IMR-90 (cell line): ENCODE measurements at regions not wholly inside any gene's neighbourhood (a gene's known extent, or its start where the extent isn't known, plus 50 kb on each side); places are given as distances from the start of the nearest gene placed in this dataset.

Experiments used
- ATAC-seq: fragments of 200-7000 bp; cut with Tn5 transposase; 2 replicates; pipeline ENCODE4 v1.9.1; 2020; ENCODE audit warnings: low read depth, mild to moderate bottlenecking, moderate library complexity
- BruUV-seq: library from RNA; stranded (reverse); fragments of 400-500 nt; replicated peaks from 2 replicates; lab custom pipeline; 2021; lab: Mats Ljungman, UMichigan
- CTCF ChIA-PET: fragments of 300-600 bp; formaldehyde crosslinking; extraction: SDS; loops from one replicate; lab custom pipeline; 2021; ENCODE audit warnings: antibody characterized with exemption; lab: Yijun Ruan, JAX
- POLR2A ChIA-PET: fragments of 300-600 bp; sonication (Branson Sonifier 250); formaldehyde crosslinking; loops from one replicate; lab custom pipeline; 2022; ENCODE audit warnings: antibody characterized with exemption; ENCODE audit not compliant: unreplicated experiment; lab: Charles Lee
- DNase-seq: peaks from one replicate; pipeline ENCODE4 v3.0.0; 2013
- H2AFZ ChIP-seq: replicated peaks from 2 replicates; pipeline ENCODE3; 2013; ENCODE audit warnings: low read length, mild to moderate bottlenecking; ENCODE audit not compliant: poor library complexity
- H2AK5ac ChIP-seq: 2 replicates; pipeline ENCODE4 v1.6.1; 2013; ENCODE audit warnings: low read depth, low read length, inconsistent platforms
- H2AK9ac ChIP-seq: replicated peaks from 2 replicates; pipeline ENCODE3; 2013; ENCODE audit warnings: mild to moderate bottlenecking, low read depth, low read length, moderate library complexity; ENCODE audit not compliant: poor library complexity
- H2BK120ac ChIP-seq: 2 replicates; pipeline ENCODE4 v1.6.1; 2013; ENCODE audit warnings: low read depth, low read length, inconsistent platforms
- H2BK15ac ChIP-seq: 3 replicates; pipeline ENCODE4 v1.6.1; 2013; ENCODE audit warnings: low read depth, low read length, inconsistent platforms
- H2BK20ac ChIP-seq: 2 replicates; pipeline ENCODE4 v1.6.1; 2013; ENCODE audit warnings: low read depth, mild to moderate bottlenecking, inconsistent platforms, low read length, moderate library complexity
- H2BK5ac ChIP-seq: 2 replicates; pipeline ENCODE4 v1.6.1; 2013; ENCODE audit warnings: mild to moderate bottlenecking, low read depth, low read length, inconsistent platforms; ENCODE audit not compliant: poor library complexity, severe bottlenecking
- H3K14ac ChIP-seq: replicated peaks from 2 replicates; pipeline ENCODE4 v1.6.1; 2013; ENCODE audit warnings: low read depth, low read length, inconsistent platforms
- H3K18ac ChIP-seq: 2 replicates; pipeline ENCODE4 v1.6.1; 2013; ENCODE audit warnings: low read depth, low read length, control low read depth
- H3K23ac ChIP-seq: 2 replicates; pipeline ENCODE4 v1.6.1; 2013; ENCODE audit warnings: low read depth, low read length, inconsistent platforms
- H3K27ac ChIP-seq: 2 replicates; pipeline ENCODE4 v1.5.1; 2013; ENCODE audit warnings: mild to moderate bottlenecking, control low read depth, low read length; ENCODE audit not compliant: insufficient read depth
- H3K27me3 ChIP-seq: 2 replicates; pipeline ENCODE4 v1.6.1; 2013; ENCODE audit warnings: low read length; ENCODE audit not compliant: control insufficient read depth, insufficient read depth
- H3K36me3 ChIP-seq: 2 replicates; pipeline ENCODE4 v1.6.1; 2013; ENCODE audit warnings: low read length, mixed read lengths; ENCODE audit not compliant: control insufficient read depth, insufficient read depth
- H3K4ac ChIP-seq: 2 replicates; pipeline ENCODE4 v1.6.1; 2013; ENCODE audit warnings: low read depth, low read length, inconsistent platforms
- H3K4me1 ChIP-seq: 2 replicates; pipeline ENCODE4 v1.6.1; 2013; ENCODE audit warnings: low read length, mixed read lengths; ENCODE audit not compliant: control insufficient read depth, insufficient read depth
- H3K4me2 ChIP-seq: 2 replicates; pipeline ENCODE4 v1.6.1; 2013; ENCODE audit warnings: low read depth, mild to moderate bottlenecking, control low read depth, low read length, moderate library complexity
- H3K4me3 ChIP-seq: 2 replicates; pipeline ENCODE4 v1.5.1; 2013; ENCODE audit warnings: low read depth, mild to moderate bottlenecking, control low read depth, low read length, moderate library complexity; ENCODE audit not compliant: insufficient read depth
- H3K56ac ChIP-seq: 2 replicates; pipeline ENCODE4 v1.6.1; 2013; ENCODE audit warnings: low read length, inconsistent platforms; ENCODE audit not compliant: insufficient read depth; ENCODE audit errors: extremely low read depth
- H3K79me1 ChIP-seq, 2 experiments: 2 replicates each; pipeline ENCODE4 v1.6.1; 2013; ENCODE audit warnings: low read length in 2 of 2, inconsistent platforms in 1 of 2, low read depth in 1 of 2
- H3K9ac ChIP-seq: 2 replicates; pipeline ENCODE4 v1.6.1; 2013; ENCODE audit warnings: low read depth, low read length, control low read depth
- H3K9me1 ChIP-seq: 2 replicates; pipeline ENCODE4 v1.6.1; 2013; ENCODE audit warnings: low read length, inconsistent platforms; ENCODE audit not compliant: insufficient read depth
- H3K9me3 ChIP-seq: 2 replicates; pipeline ENCODE4 v1.6.1; 2013; ENCODE audit warnings: low read length; ENCODE audit not compliant: control insufficient read depth, insufficient read depth
- H4K20me1 ChIP-seq: 2 replicates; pipeline ENCODE4 v1.6.1; 2013; ENCODE audit warnings: low read length, inconsistent platforms; ENCODE audit not compliant: insufficient read depth
- H4K5ac ChIP-seq: 2 replicates; pipeline ENCODE4 v1.6.1; 2013; ENCODE audit warnings: mild to moderate bottlenecking, low read depth, low read length, control low read depth
- H4K8ac ChIP-seq, 2 experiments: 2 replicates each; pipeline ENCODE4 v1.6.1; 2013; ENCODE audit warnings: low read depth in 2 of 2, low read length in 2 of 2, control low read depth in 1 of 2, inconsistent platforms in 1 of 2
- H4K91ac ChIP-seq: 2 replicates; pipeline ENCODE4 v1.6.1; 2013; ENCODE audit warnings: low read depth, low read length, inconsistent platforms; ENCODE audit not compliant: insufficient read depth
- CEBPB ChIP-seq: IDR thresholded peaks from 2 replicates; pipeline ENCODE4 v1.6.1; 2012; ENCODE audit warnings: low read depth, low read length, improper control_type of control experiment
- FOS ChIP-seq: fragments of 150-350 bp; IDR thresholded peaks from 2 replicates; pipeline ENCODE4 v1.6.1; 2016; ENCODE audit warnings: low read depth, low read length
- MXI1 ChIP-seq: IDR thresholded peaks from 2 replicates; pipeline ENCODE4 v1.6.1; 2012; ENCODE audit warnings: low read depth, mild to moderate bottlenecking, low read length, moderate library complexity, borderline replicate concordance
- NFE2L2 ChIP-seq: fragments of 150-350 bp; IDR thresholded peaks from 2 replicates; pipeline ENCODE4 v1.6.1; 2016; ENCODE audit warnings: low read depth, mild to moderate bottlenecking, low read length
- RAD21 ChIP-seq: IDR thresholded peaks from 2 replicates; pipeline ENCODE4 v1.6.1; 2012; ENCODE audit warnings: low read length, improper control_type of control experiment
- SMC3 ChIP-seq: fragments of 150-350 bp; IDR thresholded peaks from 2 replicates; pipeline ENCODE4 v1.6.1; 2016; ENCODE audit warnings: low read depth, mild to moderate bottlenecking, antibody characterized with exemption, low read length, moderate library complexity
- dilution Hi-C: fragments of 300-500 bp; cut with HindIII; formaldehyde crosslinking; loops from one replicate; pipeline ENCODE4 v1.14.3; 2018; ENCODE audit warnings: low sequenced_read_pairs; ENCODE audit not compliant: unreplicated experiment
- in situ Hi-C: fragments of 300-500 bp; cut with MboI; formaldehyde crosslinking; loops from 3 replicates; pipeline ENCODE4 v1.14.3; 2019; ENCODE audit warnings: low sequenced_read_pairs, inconsistent platforms, mixed read lengths
- intact Hi-C: fragments of 100-400 bp; cut with micrococcal nuclease; formaldehyde crosslinking; loops from 2 replicates; pipeline ENCODE4 v1.10.0; 2022

- no peak overlapping the region for H3K18ac ChIP-seq
- no peaks in the 10 kb centered on the region for H3K9me1 ChIP-seq
- intact Hi-C loops (no loop called here), dilution Hi-C loops (no loop called here), in situ Hi-C loops (no loop called here)
- no peak overlapping the region for H4K8ac ChIP-seq
- H2AK5ac ChIP-seq = no peak overlapping the region; the same call in 1 of the 2 replicates
- no peaks in the 10 kb centered on the region for H3K9me3 ChIP-seq
- H2BK15ac ChIP-seq = no peak overlapping the region
- H3K4ac ChIP-seq = no peak overlapping the region
- peak; percentile 86 for DNase-seq
- H4K91ac ChIP-seq = no peak overlapping the region
- H3K4me1 ChIP-seq = no peaks in the 10 kb centered on the region
- ATAC-seq = peak; percentile 77
- H3K79me1 ChIP-seq = no peaks in the 10 kb centered on the region
- no peak overlapping the region for H2BK20ac ChIP-seq
- H4K20me1 ChIP-seq = no peaks in the 10 kb centered on the region
- BruUV-seq = no TSS peak
- no peak overlapping the region for H2AFZ ChIP-seq
- H3K4me2 ChIP-seq = no peak overlapping the region
- ChIA-PET POLR2A (no interaction called here), CTCF (no interaction called here)
- TF ChIP-seq MXI1 (no peak), SMC3 (no peak), CEBPB (peak; percentile 8; the same call in 1 of the 2 replicates), NFE2L2 (peak; percentile 54; the same call in 1 of the 2 replicates), FOS (peak; percentile 26; the same call in 1 of the 2 replicates), RAD21 (0 out of 2 replicates have a peak, but pooled peaks have one; percentile 7)
- H3K56ac ChIP-seq = no peak overlapping the region
- no peak overlapping the region for H3K14ac ChIP-seq
- H4K5ac ChIP-seq = no peak overlapping the region
- H3K9ac ChIP-seq = no peak overlapping the region
- no peak overlapping the region for H3K23ac ChIP-seq
- H2BK120ac ChIP-seq = no peak overlapping the region
- no peak overlapping the region for H2AK9ac ChIP-seq
- no peaks in the 10 kb centered on the region for H3K27me3 ChIP-seq
- H3K36me3 ChIP-seq = no peaks in the 10 kb centered on the region
- H3K4me3 ChIP-seq = no peak overlapping the region
- H3K27ac ChIP-seq = no peak overlapping the region
- no peak overlapping the region for H2BK5ac ChIP-seq
These were observed 244.6 kb upstream of the RND3 start for GRCh38 chr2:150732064-150732463.
